ENCODE measurements at regions not wholly inside any gene's neighbourhood (a gene's known extent, or its start where the extent isn't known, plus 50 kb on each side); places are given as distances from the start of the nearest gene placed in this dataset.
A peak's percentile ranks its signal among the peaks of the same experiment; 100 is the strongest.

- TF ChIP-seq CTCF (IDR thresholded peaks at IDR 0.05), result no peak
- DNase-seq (ENCODE audit: low spot score), result no peak
- ATAC-seq (ENCODE audit: low FRiP score), result peak; percentile 60
These were observed 246.7 kb downstream of the GAS1 start for GRCh38 chr9:86700629-86701028.

- ATAC-seq (ENCODE audit: low FRiP score), result no peak
- TF ChIP-seq CTCF (IDR thresholded peaks at IDR 0.05), result no peak
- no peak for DNase-seq (ENCODE audit: low spot score)
These were observed 249.3 kb downstream of the GAS1 start for GRCh38 chr9:86697999-86698398.

GRCh38 chr9:86697213-86697612 is 250.1 kb downstream of the GAS1 start:
- no peak for ATAC-seq (ENCODE audit: low FRiP score)
- no peak for TF ChIP-seq CTCF (IDR thresholded peaks at IDR 0.05)
- DNase-seq (ENCODE audit: low spot score), result no peak

- DNase-seq (ENCODE audit: low spot score), result no peak
- no peak for TF ChIP-seq CTCF (IDR thresholded peaks at IDR 0.05)
- ATAC-seq (ENCODE audit: low FRiP score), result no peak
These were observed 251.3 kb downstream of the GAS1 start for GRCh38 chr9:86695910-86696424.

- ATAC-seq (ENCODE audit: low FRiP score), result no peak
- no peak for TF ChIP-seq CTCF (IDR thresholded peaks at IDR 0.05)
- DNase-seq (ENCODE audit: low spot score), result no peak
These were observed 257.3 kb downstream of the GAS1 start for GRCh38 chr9:86690034-86690433.

- ATAC-seq (ENCODE audit: low FRiP score) (no peak), DNase-seq (ENCODE audit: low spot score) (no peak)
These were observed 259.5 kb downstream of the GAS1 start for GRCh38 chr9:86687788-86688187.

More at GRCh38 chr9:86687788-86688187, 259.5 kb downstream of the GAS1 start:
- TF ChIP-seq CTCF (IDR thresholded peaks at IDR 0.05), result no peak
